ENCODE measurements at regions not wholly inside any gene's neighbourhood (a gene's known extent, or its start where the extent isn't known, plus 50 kb on each side); places are given as distances from the start of the nearest gene placed in this dataset.

GRCh38 chr18:73850782-73851181 is 296.9 kb downstream of the FBXO15 start:
- DNase-seq: no peak

GRCh38 chr18:73848656-73849055 is 299.0 kb downstream of the FBXO15 start:
- DNase-seq: peak; percentile 21

GRCh38 chr18:73843455-73843854 is 304.2 kb downstream of the FBXO15 start:
- DNase-seq: no peak

GRCh38 chr18:73842795-73843394 is 304.7 kb downstream of the FBXO15 start:
- DNase-seq: peak; percentile 71

- DNase-seq: no peak
Observed at GRCh38 chr18:73841661-73842060, 306.0 kb downstream of the FBXO15 start.

GRCh38 chr18:73840319-73840945 is 307.2 kb downstream of the FBXO15 start:
- DNase-seq: no peak

GRCh38 chr18:73839441-73839840 is 308.2 kb downstream of the FBXO15 start:
- no peak for DNase-seq

GRCh38 chr18:73838107-73838506 is 309.5 kb downstream of the FBXO15 start:
- no peak for DNase-seq

GRCh38 chr18:73835656-73836364 is 311.8 kb downstream of the FBXO15 start:
- DNase-seq: no peak

GRCh38 chr18:73835039-73835438 is 312.6 kb downstream of the FBXO15 start:
- DNase-seq: no peak

- no peak for DNase-seq
Observed at GRCh38 chr18:73831688-73832087, 315.9 kb downstream of the FBXO15 start.

- no peak for DNase-seq
Observed at GRCh38 chr18:73829146-73829545, 318.5 kb downstream of the FBXO15 start.

GRCh38 chr18:73827801-73828200 is 319.8 kb downstream of the FBXO15 start:
- DNase-seq: no peak

GRCh38 chr18:73826098-73826497 is 321.5 kb downstream of the FBXO15 start:
- DNase-seq: no peak

GRCh38 chr18:73824671-73825070 is 323.0 kb downstream of the FBXO15 start:
- DNase-seq: no peak

GRCh38 chr18:73812423-73812822 is 335.2 kb downstream of the FBXO15 start:
- DNase-seq: no peak

GRCh38 chr18:73807551-73808192 is 340.0 kb downstream of the FBXO15 start:
- no peak for DNase-seq

GRCh38 chr18:73805991-73806390 is 341.6 kb downstream of the FBXO15 start:
- DNase-seq: no peak

- DNase-seq: no peak
Observed at GRCh38 chr18:73797419-73797818, 350.2 kb downstream of the FBXO15 start.

GRCh38 chr18:73793386-73793785 is 354.2 kb downstream of the FBXO15 start:
- DNase-seq: no peak

GRCh38 chr18:73791081-73791480 is 356.6 kb downstream of the FBXO15 start:
- no peak for DNase-seq

- DNase-seq: no peak
Observed at GRCh38 chr18:73790587-73790986, 357.0 kb downstream of the FBXO15 start.

- no peak for DNase-seq
Observed at GRCh38 chr18:73787316-73787715, 360.3 kb downstream of the FBXO15 start.
